Calu3 (cell line): ENCODE measurements at regions not wholly inside any gene's neighbourhood (a gene's known extent, or its start where the extent isn't known, plus 50 kb on each side); places are given as distances from the start of the nearest gene placed in this dataset.
A peak's percentile ranks its signal among the peaks of the same experiment; 100 is the strongest.

ENCODE experiments used
- BruUV-seq: library from RNA; stranded (reverse); fragments of 400-500 nt; replicated peaks from 2 replicates; lab custom pipeline; 2021; lab: Mats Ljungman, UMichigan
- CTCF ChIA-PET: fragments of 300-600 bp; sonication (Branson Sonifier 250); formaldehyde crosslinking; loops from one replicate; lab custom pipeline; 2022; ENCODE audit warnings: antibody characterized with exemption; lab: Charles Lee
- DNase-seq: peaks from one replicate; pipeline ENCODE4 v3.0.0; 2022
- H3K27ac Mint-ChIP-seq: one replicate; pipeline ENCODE4 v1.8.0; 2022; ENCODE audit warnings: mixed read lengths; ENCODE audit not compliant: unreplicated experiment
- H3K27me3 Mint-ChIP-seq: one replicate; pipeline ENCODE4 v1.8.0; 2022; ENCODE audit warnings: mixed read lengths; ENCODE audit not compliant: unreplicated experiment
- H3K36me3 Mint-ChIP-seq: one replicate; pipeline ENCODE4 v1.8.0; 2022; ENCODE audit warnings: mild to moderate bottlenecking, moderate library complexity, mixed read lengths; ENCODE audit not compliant: insufficient read depth, unreplicated experiment
- H3K4me1 Mint-ChIP-seq: one replicate; pipeline ENCODE4 v1.8.0; 2022; ENCODE audit warnings: mild to moderate bottlenecking, low read depth, mixed read lengths; ENCODE audit not compliant: unreplicated experiment
- H3K4me3 Mint-ChIP-seq: one replicate; pipeline ENCODE4 v1.8.0; 2022; ENCODE audit warnings: mild to moderate bottlenecking, low read depth, moderate library complexity, mixed read lengths; ENCODE audit not compliant: unreplicated experiment
- H3K9me3 Mint-ChIP-seq: one replicate; pipeline ENCODE4 v1.8.0; 2022; ENCODE audit warnings: low read depth, mixed read lengths; ENCODE audit not compliant: unreplicated experiment
- CTCF ChIP-seq: fragments of 200-600 bp; IDR thresholded peaks from one replicate; pipeline ENCODE4 v1.8.0; 2022; ENCODE audit warnings: antibody characterized with exemption; ENCODE audit not compliant: unreplicated experiment
- intact Hi-C: fragments of 100-400 bp; cut with micrococcal nuclease; formaldehyde crosslinking; loops from one replicate; pipeline ENCODE4 v1.10.0; 2022; ENCODE audit not compliant: unreplicated experiment

- CTCF ChIA-PET, result no interaction called here
- Mint-ChIP-seq H3K4me3 (no peak overlapping the region), H3K9me3 (no peaks in the 10 kb centered on the region), H3K27ac (no peak overlapping the region), H3K36me3 (no peaks in the 10 kb centered on the region), H3K27me3 (peaks cover 13% of the 10 kb centered on the region), H3K4me1 (no peaks in the 10 kb centered on the region)
- no peak for DNase-seq
- BruUV-seq, result no TSS peak
- intact Hi-C loops, result no loop called here
- TF ChIP-seq CTCF, result no peak
Observed at GRCh38 chr2:66366619-66367018, 68.3 kb upstream of the MEIS1 start.

- peaks cover 13% of the 10 kb centered on the region for H3K27me3 Mint-ChIP-seq
- intact Hi-C loops, result no loop called here
- no TSS peak for BruUV-seq
- no peak overlapping the region for H3K27ac Mint-ChIP-seq
- H3K9me3 Mint-ChIP-seq, result no peaks in the 10 kb centered on the region
- H3K36me3 Mint-ChIP-seq, result no peaks in the 10 kb centered on the region
- no peak overlapping the region for H3K4me3 Mint-ChIP-seq
- CTCF ChIA-PET, result no interaction called here
- DNase-seq, result peak; percentile 6
- no peak for TF ChIP-seq CTCF
- H3K4me1 Mint-ChIP-seq, result no peaks in the 10 kb centered on the region
Observed at GRCh38 chr2:66364495-66365333, 70.2 kb upstream of the MEIS1 start.

- CTCF ChIA-PET, result interaction anchor here (0.7 to 1.3 kb wide), 2 partner anchors 9 to 909 kb away, joined by 3 to 5 read pairs; no protein-coding TSS in a partner anchor
- intact Hi-C loops, result no loop called here
- no TSS peak for BruUV-seq
- H3K4me3 Mint-ChIP-seq, result no peak overlapping the region
- DNase-seq, result no peak
- peaks cover 28% of the 10 kb centered on the region for H3K27me3 Mint-ChIP-seq
- H3K27ac Mint-ChIP-seq, result no peak overlapping the region
- no peaks in the 10 kb centered on the region for H3K4me1 Mint-ChIP-seq
- peaks cover 3% of the 10 kb centered on the region for H3K9me3 Mint-ChIP-seq
- no peak for TF ChIP-seq CTCF
- no peaks in the 10 kb centered on the region for H3K36me3 Mint-ChIP-seq
Observed at GRCh38 chr2:66362701-66363100, 72.2 kb upstream of the MEIS1 start.

GRCh38 chr2:66346231-66346664 is 88.7 kb upstream of the MEIS1 start:
- H3K27me3 Mint-ChIP-seq, result peaks cover 22% of the 10 kb centered on the region

More at GRCh38 chr2:66346231-66346664, 88.7 kb upstream of the MEIS1 start:
- DNase-seq, result no peak
- peaks cover 4% of the 10 kb centered on the region for H3K9me3 Mint-ChIP-seq
- H3K36me3 Mint-ChIP-seq, result no peaks in the 10 kb centered on the region
- peaks cover 8% of the 10 kb centered on the region for H3K4me1 Mint-ChIP-seq
- TF ChIP-seq CTCF, result no peak
- no TSS peak for BruUV-seq
- H3K4me3 Mint-ChIP-seq, result no peak overlapping the region
- CTCF ChIA-PET, result no interaction called here
- intact Hi-C loops, result no loop called here
- no peak overlapping the region for H3K27ac Mint-ChIP-seq
